AG10803 (cell line): ENCODE measurements at regions not wholly inside any gene's neighbourhood (a gene's known extent, or its start where the extent isn't known, plus 50 kb on each side); places are given as distances from the start of the nearest gene placed in this dataset.
"Not testable (repeated sequence)": the region's sequence is repeated elsewhere in the genome, so short reads cannot be mapped to it uniquely, and the experiment has no call there.

Source experiments
- DNase-seq: peaks from one replicate; pipeline ENCODE4 v3.0.0; 2010; ENCODE audit warnings: low read depth
- H3K4me3 ChIP-seq: 2 replicates; pipeline ENCODE4 v1.5.1; 2011; ENCODE audit warnings: mild to moderate bottlenecking, low read length, control low read depth
- CTCF ChIP-seq: conservative IDR thresholded peaks from 2 replicates; pipeline ENCODE4 v1.5.1; 2011; ENCODE audit warnings: mild to moderate bottlenecking, low read length, control low read depth, inconsistent platforms

- TF ChIP-seq CTCF, result no peak
Observed at GRCh38 chr2:225821351-225821750, 421.8 kb downstream of the NYAP2 start.

GRCh38 chr2:225820826-225821225, 421.3 kb downstream of the NYAP2 start:
- no peak for DNase-seq
- TF ChIP-seq CTCF, result no peak
- no peak overlapping the region for H3K4me3 ChIP-seq

More at GRCh38 chr2:225821351-225821750, 421.8 kb downstream of the NYAP2 start:
- DNase-seq, result no peak
- no peak overlapping the region for H3K4me3 ChIP-seq

GRCh38 chr2:225814554-225814953, 415.0 kb downstream of the NYAP2 start:
- no peak for DNase-seq
- no peak overlapping the region for H3K4me3 ChIP-seq
- TF ChIP-seq CTCF, result no peak

GRCh38 chr2:225806105-225806504, 406.6 kb downstream of the NYAP2 start:
- H3K4me3 ChIP-seq, result no peak overlapping the region
- DNase-seq, result no peak
- no peak for TF ChIP-seq CTCF

- DNase-seq, H3K4me3 ChIP-seq: not testable (repeated sequence)
Observed at GRCh38 chr2:225802076-225802475, 402.6 kb downstream of the NYAP2 start.

- DNase-seq, result no peak
- TF ChIP-seq CTCF, result no peak
- H3K4me3 ChIP-seq, result no peak overlapping the region
Observed at GRCh38 chr2:225797394-225797793, 397.9 kb downstream of the NYAP2 start.

- H3K4me3 ChIP-seq, result no peak overlapping the region
- no peak for TF ChIP-seq CTCF
- DNase-seq, result no peak
Observed at GRCh38 chr2:225794652-225795400, 395.3 kb downstream of the NYAP2 start.
